GM23338 (cell line): ENCODE measurements at regions not wholly inside any gene's neighbourhood (a gene's known extent, or its start where the extent isn't known, plus 50 kb on each side); places are given as distances from the start of the nearest gene placed in this dataset.

Experiments used
- ATAC-seq: fragments of 200-7000 bp; cut with Tn5 transposase; 3 replicates; pipeline ENCODE4 v1.9.1; 2020
- DNase-seq: peaks from one replicate; pipeline ENCODE4 v3.0.0-alpha.2; 2015; ENCODE audit warnings: low spot score
- H2AFZ ChIP-seq: fragments of 200-600 bp; sonication (generic); 2 replicates; pipeline ENCODE4 v1.8.0; 2016; ENCODE audit warnings: antibody characterized with exemption, mild to moderate bottlenecking, moderate library complexity
- H3F3A ChIP-seq: fragments of 200-600 bp; sonication (generic); replicated peaks from 2 replicates; pipeline ENCODE4 v1.8.0; 2017; ENCODE audit warnings: antibody characterized with exemption, mixed run types, low read depth
- H3K27ac ChIP-seq: fragments of 200-600 bp; sonication (generic); 2 replicates; pipeline ENCODE4 v1.6.1; 2016; ENCODE audit warnings: low read depth
- H3K27me3 ChIP-seq: fragments of 200-600 bp; sonication (generic); 2 replicates; pipeline ENCODE4 v1.8.0; 2016; ENCODE audit warnings: mild to moderate bottlenecking, mixed run types, moderate library complexity; ENCODE audit not compliant: insufficient read depth
- H3K36me3 ChIP-seq: fragments of 200-600 bp; sonication (generic); 2 replicates; pipeline ENCODE4 v1.8.0; 2016; ENCODE audit warnings: mild to moderate bottlenecking; ENCODE audit not compliant: insufficient read depth
- H3K4me1 ChIP-seq: fragments of 200-600 bp; sonication (generic); 2 replicates; pipeline ENCODE4 v1.8.0; 2016; ENCODE audit warnings: mild to moderate bottlenecking, moderate library complexity; ENCODE audit not compliant: insufficient read depth
- H3K4me2 ChIP-seq: fragments of 200-600 bp; sonication (generic); 2 replicates; pipeline ENCODE4 v1.7.1; 2017; ENCODE audit warnings: mixed run types
- H3K4me3 ChIP-seq: fragments of 200-600 bp; sonication (generic); 2 replicates; pipeline ENCODE4 v1.6.1; 2016; ENCODE audit warnings: mixed run types
- H3K79me2 ChIP-seq: fragments of 200-600 bp; sonication (generic); replicated peaks from 2 replicates; pipeline ENCODE4 v1.8.0; 2017; ENCODE audit warnings: mild to moderate bottlenecking; ENCODE audit not compliant: insufficient read depth
- H3K9me2 ChIP-seq: fragments of 200-600 bp; sonication (generic); 2 replicates; pipeline ENCODE4 v1.8.0; 2017; ENCODE audit not compliant: insufficient read depth
- H4K20me1 ChIP-seq: fragments of 200-600 bp; sonication (generic); replicated peaks from 2 replicates; pipeline ENCODE4 v1.8.0; 2017; ENCODE audit warnings: mild to moderate bottlenecking; ENCODE audit not compliant: insufficient read depth
- H3K27ac Mint-ChIP-seq: 2 replicates; pipeline ENCODE4 v1.8.0; 2020; ENCODE audit warnings: inconsistent platforms, mild to moderate bottlenecking, moderate library complexity, mixed read lengths
- H3K27me3 Mint-ChIP-seq: 3 replicates; pipeline ENCODE4 v1.8.0; 2022; ENCODE audit warnings: low read depth, mild to moderate bottlenecking, moderate library complexity, mixed read lengths, inconsistent platforms; ENCODE audit not compliant: insufficient read depth, poor library complexity
- H3K36me3 Mint-ChIP-seq: 3 replicates; pipeline ENCODE4 v1.8.0; 2021; ENCODE audit warnings: low read depth, mild to moderate bottlenecking, inconsistent platforms, moderate library complexity, mixed read lengths
- H3K4me1 Mint-ChIP-seq: 3 replicates; pipeline ENCODE4 v1.8.0; 2020; ENCODE audit warnings: mild to moderate bottlenecking, inconsistent platforms, mixed read lengths
- H3K4me3 Mint-ChIP-seq: 3 replicates; pipeline ENCODE4 v1.8.0; 2021; ENCODE audit warnings: moderate library complexity, mild to moderate bottlenecking, inconsistent platforms, mixed read lengths
- H3K9me3 Mint-ChIP-seq: 3 replicates; pipeline ENCODE4 v1.8.0; 2020; ENCODE audit warnings: moderate library complexity, mild to moderate bottlenecking, inconsistent platforms, mixed read lengths
- CREB1 ChIP-seq: fragments of 250-450 bp; sonication (Bioruptor Pico); IDR thresholded peaks from 2 replicates; pipeline ENCODE4 v1.5.0; 2020; ENCODE audit warnings: low read depth, mild to moderate bottlenecking, moderate library complexity
- CTCF ChIP-seq, 2 experiments: fragments of 200-600 bp in 1 of 2; sonication (generic) in 1 of 2; conservative IDR thresholded peaks; 2 replicates each; pipeline versions ENCODE4 v1.5.1 to v1.6.1; 2016 to 2017; ENCODE audit warnings: antibody characterized with exemption in 2 of 2, low read depth in 2 of 2, mild to moderate bottlenecking in 2 of 2, moderate library complexity in 1 of 2
- EZH2 ChIP-seq: fragments of 200-600 bp; sonication (generic); IDR thresholded peaks from one replicate; pipeline ENCODE4 v1.8.0; 2017; ENCODE audit warnings: antibody characterized with exemption, mild to moderate bottlenecking, low read depth; ENCODE audit not compliant: unreplicated experiment
- EZH2phosphoT487 ChIP-seq: fragments of 200-600 bp; sonication (generic); IDR thresholded peaks from one replicate; pipeline ENCODE4 v1.8.1; 2018; ENCODE audit warnings: antibody characterized with exemption; ENCODE audit not compliant: unreplicated experiment
- JUNB ChIP-seq: IDR thresholded peaks from one replicate; pipeline ENCODE4 v1.6.1; 2016; ENCODE audit warnings: antibody characterized with exemption; ENCODE audit not compliant: unreplicated experiment
- NANOG ChIP-seq: IDR thresholded peaks from 2 replicates; pipeline ENCODE4 v1.6.1; 2016; ENCODE audit warnings: antibody characterized with exemption, borderline replicate concordance
- POLR2AphosphoS5 ChIP-seq: IDR thresholded peaks from 2 replicates; pipeline ENCODE4 v1.6.1; 2016; ENCODE audit warnings: antibody characterized with exemption, low read depth
- REST ChIP-seq: IDR thresholded peaks from one replicate; pipeline ENCODE4 v1.6.1; 2018; ENCODE audit warnings: antibody characterized with exemption; ENCODE audit not compliant: unreplicated experiment
- STAT1 ChIP-seq: IDR thresholded peaks from one replicate; pipeline ENCODE4 v1.6.1; 2016; ENCODE audit warnings: antibody characterized with exemption; ENCODE audit not compliant: unreplicated experiment
- ZNF114 ChIP-seq: fragments of 250-450 bp; sonication (Bioruptor Pico); IDR thresholded peaks from 2 replicates; pipeline ENCODE4 v1.5.0; 2020; ENCODE audit warnings: mild to moderate bottlenecking, moderate library complexity
- ZNF331 ChIP-seq: fragments of 250-450 bp; sonication (Bioruptor Pico); IDR thresholded peaks from 2 replicates; pipeline ENCODE4 v1.5.0; 2020; ENCODE audit warnings: low read depth, mild to moderate bottlenecking, moderate library complexity
- ZNF462 ChIP-seq: fragments of 250-450 bp; sonication (Bioruptor Pico); IDR thresholded peaks from 2 replicates; pipeline ENCODE4 v1.5.0; 2020; ENCODE audit warnings: mild to moderate bottlenecking, moderate library complexity
- TF ChIP-seq, protein P1 (sequence below): IDR thresholded peaks from 2 replicates; pipeline ENCODE4 v1.6.1; 2016; ENCODE audit warnings: antibody characterized with exemption

GRCh38 chr12:32970465-32971110 is 74.0 kb upstream of the PKP2 start:
- TF ChIP-seq ZNF331, result no peak
- TF ChIP-seq ZNF462 (CRISPR knock-in tag), result no peak
- TF ChIP-seq POLR2AphosphoS5, result no peak
- no peak for TF ChIP-seq REST
- no peak for TF ChIP-seq ZNF114 (CRISPR knock-in tag)
- TF ChIP-seq STAT1, result no peak
- no peak for TF ChIP-seq CTCF (conservative IDR thresholded peaks at IDR 0.05; ENCODE audit: low read depth in 2 of 2)
- no peak for TF ChIP-seq CREB1 (CRISPR knock-in tag)
- no peak for TF ChIP-seq NANOG
- TF ChIP-seq EZH2, result no peak
- TF ChIP-seq, protein P1, sequence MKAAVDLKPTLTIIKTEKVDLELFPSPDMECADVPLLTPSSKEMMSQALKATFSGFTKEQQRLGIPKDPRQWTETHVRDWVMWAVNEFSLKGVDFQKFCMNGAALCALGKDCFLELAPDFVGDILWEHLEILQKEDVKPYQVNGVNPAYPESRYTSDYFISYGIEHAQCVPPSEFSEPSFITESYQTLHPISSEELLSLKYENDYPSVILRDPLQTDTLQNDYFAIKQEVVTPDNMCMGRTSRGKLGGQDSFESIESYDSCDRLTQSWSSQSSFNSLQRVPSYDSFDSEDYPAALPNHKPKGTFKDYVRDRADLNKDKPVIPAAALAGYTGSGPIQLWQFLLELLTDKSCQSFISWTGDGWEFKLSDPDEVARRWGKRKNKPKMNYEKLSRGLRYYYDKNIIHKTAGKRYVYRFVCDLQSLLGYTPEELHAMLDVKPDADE, result no peak
- no peak for TF ChIP-seq EZH2phosphoT487
- no peak for TF ChIP-seq JUNB
- ATAC-seq, result no peak
- H3K27ac Mint-ChIP-seq, result no peak overlapping the region
- Histone ChIP-seq H3K27me3 (no peaks in the 10 kb centered on the region), H3K4me2 (no peak overlapping the region), H3K36me3 (no peaks in the 10 kb centered on the region), H3K79me2 (no peaks in the 10 kb centered on the region), H4K20me1 (no peaks in the 10 kb centered on the region), H3K27ac (no peak overlapping the region), H3K9me2 (no peaks in the 10 kb centered on the region), H2AFZ (no peak overlapping the region), H3F3A (no peaks in the 10 kb centered on the region), H3K4me1 (no peaks in the 10 kb centered on the region), H3K4me3 (no peak overlapping the region)
- DNase-seq, result no peak
- H3K4me3 Mint-ChIP-seq, result no peak overlapping the region
- H3K27me3 Mint-ChIP-seq, result no peaks in the 10 kb centered on the region
- no peaks in the 10 kb centered on the region for H3K9me3 Mint-ChIP-seq
- no peaks in the 10 kb centered on the region for H3K4me1 Mint-ChIP-seq
- no peaks in the 10 kb centered on the region for H3K36me3 Mint-ChIP-seq
